NOMO-1 treated with dmso at 0.1 percent for 144 hours (cell line): ENCODE measurements at regions not wholly inside any gene's neighbourhood (a gene's known extent, or its start where the extent isn't known, plus 50 kb on each side); places are given as distances from the start of the nearest gene placed in this dataset.

ENCODE experiments used
- DNase-seq: peaks from one replicate; lab custom pipeline; 2025; ENCODE audit not compliant: unreplicated experiment; lab: John Stamatoyannopoulos, UW

GRCh38 chr15:47337836-47338235 lies 379.5 kb upstream of the SEMA6D start:
- no peak for DNase-seq

- DNase-seq = no peak
Observed at GRCh38 chr15:47338771-47339170, 378.5 kb upstream of the SEMA6D start.

GRCh38 chr15:47339800-47340570 lies 377.3 kb upstream of the SEMA6D start:
- no peak for DNase-seq

GRCh38 chr15:47340571-47340920 lies 376.8 kb upstream of the SEMA6D start:
- no peak for DNase-seq

- DNase-seq = no peak
Observed at GRCh38 chr15:47349179-47349578, 368.1 kb upstream of the SEMA6D start.

- DNase-seq = no peak
Observed at GRCh38 chr15:47351501-47351900, 365.8 kb upstream of the SEMA6D start.

- no peak for DNase-seq
Observed at GRCh38 chr15:47352217-47352616, 365.1 kb upstream of the SEMA6D start.

- no peak for DNase-seq
Observed at GRCh38 chr15:47355759-47356158, 361.5 kb upstream of the SEMA6D start.

- DNase-seq = no peak
Observed at GRCh38 chr15:47356297-47356696, 361.0 kb upstream of the SEMA6D start.

- DNase-seq = no peak
Observed at GRCh38 chr15:47358876-47359275, 358.4 kb upstream of the SEMA6D start.

GRCh38 chr15:47360305-47360704 lies 357.0 kb upstream of the SEMA6D start:
- no peak for DNase-seq

GRCh38 chr15:47362118-47362905 lies 355.0 kb upstream of the SEMA6D start:
- no peak for DNase-seq

GRCh38 chr15:47363653-47364052 lies 353.7 kb upstream of the SEMA6D start:
- no peak for DNase-seq

- no peak for DNase-seq
Observed at GRCh38 chr15:47364230-47365141, 352.8 kb upstream of the SEMA6D start.

GRCh38 chr15:47366884-47367283 lies 350.4 kb upstream of the SEMA6D start:
- no peak for DNase-seq

- no peak for DNase-seq
Observed at GRCh38 chr15:47367726-47368390, 349.4 kb upstream of the SEMA6D start.

- no peak for DNase-seq
Observed at GRCh38 chr15:47371939-47372338, 345.4 kb upstream of the SEMA6D start.

- no peak for DNase-seq
Observed at GRCh38 chr15:47374222-47374621, 343.1 kb upstream of the SEMA6D start.

- DNase-seq = peak; percentile 43
Observed at GRCh38 chr15:47376190-47376589, 341.1 kb upstream of the SEMA6D start.

GRCh38 chr15:47377465-47377864 lies 339.8 kb upstream of the SEMA6D start:
- no peak for DNase-seq

- DNase-seq = no peak
Observed at GRCh38 chr15:47378527-47378926, 338.8 kb upstream of the SEMA6D start.
